ENCODE measurements at regions not wholly inside any gene's neighbourhood (a gene's known extent, or its start where the extent isn't known, plus 50 kb on each side); places are given as distances from the start of the nearest gene placed in this dataset.

DNA sequence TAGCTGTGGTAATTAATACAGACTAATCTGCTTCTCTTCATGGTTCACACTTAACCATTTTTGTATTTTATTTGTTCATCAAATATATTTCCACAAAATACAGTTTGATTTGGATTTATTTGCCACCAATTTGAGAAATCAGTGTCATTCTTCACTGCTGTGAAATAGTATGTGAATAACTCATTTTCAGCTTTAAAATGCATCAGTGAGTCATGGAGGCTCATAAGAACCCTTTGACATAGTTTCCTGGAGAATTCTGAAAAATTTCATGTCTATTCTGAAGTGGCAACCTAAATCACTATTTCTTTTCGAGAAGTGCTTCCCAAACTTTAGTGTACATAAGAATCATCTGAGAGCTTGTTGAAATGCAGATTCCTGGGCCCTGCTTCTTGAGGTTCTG, 1026.7 kb upstream of the ACVR2A start:
- no peak overlapping the region for H3K4me2 ChIP-seq (ENCODE audit: low read length)
- H3K36me3 ChIP-seq (ENCODE audit: control insufficient read depth in 1 of 2, insufficient read depth in 2 of 2, low read length in 2 of 2): no peaks in the 10 kb centered on the region
- H2AFZ ChIP-seq (ENCODE audit: low read depth, low read length, poor library complexity, severe bottlenecking): no peak overlapping the region
- POLR2A ChIA-PET: interaction anchor here (0.6 kb wide), 1 partner anchor 1203 kb away, joined by 3 read pairs; the partner anchor contains the start of genes MBD5 and ORC4
- no peak overlapping the region for H3K9ac ChIP-seq (ENCODE audit: low read length)
- no peaks in the 10 kb centered on the region for H3K9me3 ChIP-seq (ENCODE audit: control insufficient read depth in 1 of 2, insufficient read depth in 1 of 2, low read depth in 1 of 2, low read length in 2 of 2)
- CTCF ChIA-PET: no interaction called here
- peaks cover 3 to 28% of the 10 kb centered on the region in 2 experiments; a peak in 3 of 4 replicates for H3K4me1 ChIP-seq (ENCODE audit: control insufficient read depth in 1 of 2, insufficient read depth in 2 of 2, low read length in 2 of 2)
- RAD21 ChIA-PET (ENCODE audit: low non-redundant PET in 1 of 2, low total read pairs in 2 of 2, uncharacterized antibody in 2 of 2, unreplicated experiment in 2 of 2): no interaction called here
- H3K27me3 ChIP-seq (ENCODE audit: insufficient read depth, low read length): no peaks in the 10 kb centered on the region
- H4K20me1 ChIP-seq (ENCODE audit: insufficient read depth): no peaks in the 10 kb centered on the region
- no peaks in the 10 kb centered on the region for H3K9me2 ChIP-seq (ENCODE audit: insufficient read depth)
- BruUV-seq (replicated peaks): no TSS peak
- no peaks in the 10 kb centered on the region for H3K79me2 ChIP-seq (ENCODE audit: insufficient read depth, low read length)
- DNase-seq (ENCODE audit: low read depth, low spot score): no peak
- ATAC-seq: no peak
- TF ChIP-seq ELF1 (IDR thresholded peaks at IDR 0.05; ENCODE audit: borderline replicate concordance, low read depth) (no peak), POLR2AphosphoS5 (IDR thresholded peaks at IDR 0.05; ENCODE audit: low read depth, low read length) (no peak), EZH2 (IDR thresholded peaks at IDR 0.05) (no peak), FOSL1 (IDR thresholded peaks at IDR 0.05; ENCODE audit: low read depth) (no peak), JUND (IDR thresholded peaks at IDR 0.05) (no peak), ZNF274 (IDR thresholded peaks at IDR 0.05; ENCODE audit: low read depth, low read length) (no peak), ZBTB33 (IDR thresholded peaks at IDR 0.05; ENCODE audit: extremely low read depth, insufficient replicate concordance, low read length) (no peak), SRF (IDR thresholded peaks at IDR 0.05; ENCODE audit: low read depth) (no peak)
- H3K4me3 ChIP-seq (replicated peaks in 1 of 2; ENCODE audit: low read depth in 1 of 2, low read length in 2 of 2): no peak overlapping the region
- intact Hi-C loops (cut with micrococcal nuclease): no loop called here
- no peak overlapping the region for H3K27ac ChIP-seq (ENCODE audit: low read depth, low read length)

DNA sequence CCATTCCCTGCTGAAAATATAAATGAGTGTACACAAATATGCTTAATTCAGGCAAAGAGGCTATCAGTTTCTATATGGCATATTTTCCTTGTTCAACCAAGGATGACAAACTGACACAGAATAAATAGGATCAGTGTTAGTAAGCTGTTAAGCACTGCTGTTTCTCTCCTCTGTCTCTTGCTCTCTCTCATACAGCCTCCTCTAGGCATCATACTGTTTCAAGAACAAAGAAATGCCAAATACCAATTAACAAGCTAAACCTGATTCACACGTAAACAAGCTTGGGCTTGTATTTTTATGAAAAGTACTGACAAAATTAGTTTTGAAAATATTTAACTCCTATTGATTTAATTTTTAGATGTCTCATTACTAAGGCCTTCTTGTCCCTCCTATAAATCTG, 1027.2 kb upstream of the ACVR2A start:
- POLR2A ChIA-PET: interaction anchor here (0.6 kb wide), 1 partner anchor 1203 kb away, joined by 3 read pairs; the partner anchor contains the start of genes MBD5 and ORC4
- no peaks in the 10 kb centered on the region for H3K79me2 ChIP-seq (ENCODE audit: insufficient read depth, low read length)
- RAD21 ChIA-PET (ENCODE audit: low non-redundant PET in 1 of 2, low total read pairs in 2 of 2, uncharacterized antibody in 2 of 2, unreplicated experiment in 2 of 2): no interaction called here
- H3K4me2 ChIP-seq (ENCODE audit: low read length): no peak overlapping the region
- no peaks in the 10 kb centered on the region for H3K27me3 ChIP-seq (ENCODE audit: insufficient read depth, low read length)
- no peak overlapping the region for H3K4me3 ChIP-seq (replicated peaks in 1 of 2; ENCODE audit: low read depth in 1 of 2, low read length in 2 of 2)
- no peak overlapping the region for H3K9ac ChIP-seq (ENCODE audit: low read length)
- no peak overlapping the region for H3K27ac ChIP-seq (ENCODE audit: low read depth, low read length)
- H2AFZ ChIP-seq (ENCODE audit: low read depth, low read length, poor library complexity, severe bottlenecking): no peak overlapping the region
- CTCF ChIA-PET: no interaction called here
- no peak for ATAC-seq
- H3K36me3 ChIP-seq (ENCODE audit: control insufficient read depth in 1 of 2, insufficient read depth in 2 of 2, low read length in 2 of 2): no peaks in the 10 kb centered on the region
- intact Hi-C loops (cut with micrococcal nuclease): no loop called here
- H3K9me3 ChIP-seq (ENCODE audit: control insufficient read depth in 1 of 2, insufficient read depth in 1 of 2, low read depth in 1 of 2, low read length in 2 of 2): no peaks in the 10 kb centered on the region
- no peaks in the 10 kb centered on the region for H4K20me1 ChIP-seq (ENCODE audit: insufficient read depth)
- DNase-seq (ENCODE audit: low read depth, low spot score): no peak
- TF ChIP-seq EGR1 (IDR thresholded peaks at IDR 0.05; ENCODE audit: low read depth): no peak
- no TSS peak for BruUV-seq (replicated peaks)
- no peaks in the 10 kb centered on the region for H3K9me2 ChIP-seq (ENCODE audit: insufficient read depth)
- peaks cover 3 to 28% of the 10 kb centered on the region in 2 experiments; a peak in 3 of 4 replicates for H3K4me1 ChIP-seq (ENCODE audit: control insufficient read depth in 1 of 2, insufficient read depth in 2 of 2, low read length in 2 of 2)
